Upper lobe of left lung (tissue), 4 donors: ENCODE measurements at regions not wholly inside any gene's neighbourhood (a gene's known extent, or its start where the extent isn't known, plus 50 kb on each side); places are given as distances from the start of the nearest gene placed in this dataset.

ENCODE experiments used
- EP300 ChIP-seq, 4 donors: sonication (generic); formaldehyde crosslinking; IDR thresholded peaks; one replicate each; pipeline ENCODE4 v1.5.1; 2017; ENCODE audit warnings: antibody characterized with exemption in 4 of 4, control low read depth in 2 of 4
- POLR2AphosphoS5 ChIP-seq, 2 donors: sonication (generic); formaldehyde crosslinking; IDR thresholded peaks; one replicate each; pipeline ENCODE4 v1.5.1; 2017; ENCODE audit warnings: antibody characterized with exemption in 2 of 2
- TF ChIP-seq, protein P1 (sequence below), 6 experiments: fragments of 450-650 bp in 4 of 6; fragments of 200-600 bp in 2 of 6; sonication (generic) in 2 of 6; IDR thresholded peaks; one replicate each; pipeline ENCODE4 v1.5.1; 2016 to 2019; ENCODE audit warnings: antibody characterized with exemption in 6 of 6

DNA sequence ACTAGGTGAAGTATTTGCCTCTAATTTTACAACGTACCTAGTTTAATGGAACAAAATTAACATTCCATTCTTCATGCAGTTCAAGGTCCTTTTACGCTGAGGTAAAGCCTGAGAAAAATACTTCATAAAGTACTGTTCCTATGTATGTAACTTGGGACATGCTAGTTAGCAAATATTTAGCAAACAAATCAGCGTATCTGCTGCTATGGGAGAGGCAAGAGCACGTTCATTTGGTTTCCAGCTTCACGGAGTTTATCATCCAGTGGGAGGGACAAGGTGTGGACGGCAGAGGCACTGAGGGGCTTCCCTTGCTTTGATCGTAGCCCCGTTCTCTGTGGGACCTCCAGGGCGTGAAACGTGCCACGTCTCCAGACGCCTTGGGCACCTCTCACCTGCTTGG is 248.8 kb downstream of the IRS2 start:
- TF ChIP-seq EP300 (IDR thresholded peaks at IDR 0.05) = no peak
- TF ChIP-seq, protein P1, sequence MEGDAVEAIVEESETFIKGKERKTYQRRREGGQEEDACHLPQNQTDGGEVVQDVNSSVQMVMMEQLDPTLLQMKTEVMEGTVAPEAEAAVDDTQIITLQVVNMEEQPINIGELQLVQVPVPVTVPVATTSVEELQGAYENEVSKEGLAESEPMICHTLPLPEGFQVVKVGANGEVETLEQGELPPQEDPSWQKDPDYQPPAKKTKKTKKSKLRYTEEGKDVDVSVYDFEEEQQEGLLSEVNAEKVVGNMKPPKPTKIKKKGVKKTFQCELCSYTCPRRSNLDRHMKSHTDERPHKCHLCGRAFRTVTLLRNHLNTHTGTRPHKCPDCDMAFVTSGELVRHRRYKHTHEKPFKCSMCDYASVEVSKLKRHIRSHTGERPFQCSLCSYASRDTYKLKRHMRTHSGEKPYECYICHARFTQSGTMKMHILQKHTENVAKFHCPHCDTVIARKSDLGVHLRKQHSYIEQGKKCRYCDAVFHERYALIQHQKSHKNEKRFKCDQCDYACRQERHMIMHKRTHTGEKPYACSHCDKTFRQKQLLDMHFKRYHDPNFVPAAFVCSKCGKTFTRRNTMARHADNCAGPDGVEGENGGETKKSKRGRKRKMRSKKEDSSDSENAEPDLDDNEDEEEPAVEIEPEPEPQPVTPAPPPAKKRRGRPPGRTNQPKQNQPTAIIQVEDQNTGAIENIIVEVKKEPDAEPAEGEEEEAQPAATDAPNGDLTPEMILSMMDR (IDR thresholded peaks at IDR 0.05) = no peak
- TF ChIP-seq POLR2AphosphoS5 (IDR thresholded peaks at IDR 0.05) = no peak
